Naive thymus-derived CD8-positive, alpha-beta T cell (primary cell): ENCODE measurements at regions not wholly inside any gene's neighbourhood (a gene's known extent, or its start where the extent isn't known, plus 50 kb on each side); places are given as distances from the start of the nearest gene placed in this dataset.
"Not testable (repeated sequence)": the region's sequence is repeated elsewhere in the genome, so short reads cannot be mapped to it uniquely, and the experiment has no call there.

ENCODE experiments used
- ATAC-seq, 2 donors: fragments of 150-1000 bp; cut with Tn5 transposase in 1 of 2; sonication (Bioruptor Pico), chemical (Tn5 transposase) in 1 of 2; 1 replicate in 1 of 2; 2 replicates in 1 of 2; pipeline ENCODE4 v1.10.0; 2021; ENCODE audit warnings: mild to moderate bottlenecking in 2 of 2, moderate library complexity in 2 of 2
- POLR2A ChIA-PET: fragments of 350-600 bp; sonication (Branson Sonifier 250); formaldehyde crosslinking; loops from one replicate; lab custom pipeline; 2021; ENCODE audit warnings: antibody characterized with exemption; lab: Charles Lee
- DNase-seq, 10 donors: peaks; one replicate each; pipeline versions ENCODE4 v3.0.0 to v3.0.0-alpha.2; 2020 to 2022
- H3K27ac Mint-ChIP-seq, 10 donors: one replicate each; pipeline ENCODE4 v1.8.0; 2020 to 2022; ENCODE audit warnings: mild to moderate bottlenecking in 10 of 10, mixed read lengths in 10 of 10, moderate library complexity in 4 of 10, inconsistent platforms in 1 of 10
- H3K27me3 Mint-ChIP-seq, 5 donors: one replicate each; pipeline ENCODE4 v1.8.0; 2021 to 2022; ENCODE audit warnings: mixed read lengths in 5 of 5
- H3K36me3 Mint-ChIP-seq, 3 donors: one replicate each; pipeline ENCODE4 v1.8.0; 2020 to 2022; ENCODE audit warnings: mixed read lengths in 3 of 3, mild to moderate bottlenecking in 2 of 3, inconsistent platforms in 1 of 3
- H3K4me1 Mint-ChIP-seq, 4 donors: one replicate each; pipeline ENCODE4 v1.8.0; 2021 to 2022; ENCODE audit warnings: mixed read lengths in 4 of 4
- H3K4me3 Mint-ChIP-seq, 10 donors: one replicate each; pipeline ENCODE4 v1.8.0; 2020 to 2022; ENCODE audit warnings: mild to moderate bottlenecking in 10 of 10, mixed read lengths in 10 of 10, moderate library complexity in 6 of 10, inconsistent platforms in 1 of 10
- H3K9me3 Mint-ChIP-seq, 9 donors: one replicate each; pipeline ENCODE4 v1.8.0; 2020 to 2022; ENCODE audit warnings: mixed read lengths in 9 of 9, mild to moderate bottlenecking in 3 of 9, inconsistent platforms in 1 of 9, moderate library complexity in 1 of 9

DNA sequence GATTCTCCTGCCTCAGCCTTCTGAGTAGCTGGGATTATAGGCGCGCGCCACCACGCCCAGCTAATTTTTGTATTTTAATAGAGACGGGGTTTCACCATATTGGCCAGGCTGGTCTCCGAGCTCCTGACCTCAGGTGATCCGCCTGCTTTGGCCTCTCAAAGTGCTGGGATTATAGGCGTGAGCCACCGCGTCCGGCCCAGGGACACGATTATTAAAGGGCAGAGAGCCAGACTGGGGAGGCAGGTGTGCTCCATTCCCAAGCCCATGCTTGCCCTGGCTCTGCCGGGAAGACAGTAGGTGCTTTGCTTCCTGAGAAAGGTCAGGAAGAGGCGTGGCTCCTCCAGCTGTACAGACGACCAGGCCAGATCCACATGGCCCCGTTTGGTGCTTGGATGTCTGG, 86.3 kb upstream of the SYT13 start:
- DNase-seq, H3K36me3 Mint-ChIP-seq, H3K9me3 Mint-ChIP-seq, H3K4me3 Mint-ChIP-seq, ATAC-seq, POLR2A ChIA-PET: not testable (repeated sequence)
- H3K27me3 Mint-ChIP-seq, result peaks cover 13 to 48% (median 33%) of the 10 kb centered on the region in 5 donors
- peaks cover 16 to 25% (median 21%) of the 10 kb centered on the region in 4 donors for H3K4me1 Mint-ChIP-seq
- peak overlapping the region in 1 of 10 donors; percentile 31 for H3K27ac Mint-ChIP-seq

DNA sequence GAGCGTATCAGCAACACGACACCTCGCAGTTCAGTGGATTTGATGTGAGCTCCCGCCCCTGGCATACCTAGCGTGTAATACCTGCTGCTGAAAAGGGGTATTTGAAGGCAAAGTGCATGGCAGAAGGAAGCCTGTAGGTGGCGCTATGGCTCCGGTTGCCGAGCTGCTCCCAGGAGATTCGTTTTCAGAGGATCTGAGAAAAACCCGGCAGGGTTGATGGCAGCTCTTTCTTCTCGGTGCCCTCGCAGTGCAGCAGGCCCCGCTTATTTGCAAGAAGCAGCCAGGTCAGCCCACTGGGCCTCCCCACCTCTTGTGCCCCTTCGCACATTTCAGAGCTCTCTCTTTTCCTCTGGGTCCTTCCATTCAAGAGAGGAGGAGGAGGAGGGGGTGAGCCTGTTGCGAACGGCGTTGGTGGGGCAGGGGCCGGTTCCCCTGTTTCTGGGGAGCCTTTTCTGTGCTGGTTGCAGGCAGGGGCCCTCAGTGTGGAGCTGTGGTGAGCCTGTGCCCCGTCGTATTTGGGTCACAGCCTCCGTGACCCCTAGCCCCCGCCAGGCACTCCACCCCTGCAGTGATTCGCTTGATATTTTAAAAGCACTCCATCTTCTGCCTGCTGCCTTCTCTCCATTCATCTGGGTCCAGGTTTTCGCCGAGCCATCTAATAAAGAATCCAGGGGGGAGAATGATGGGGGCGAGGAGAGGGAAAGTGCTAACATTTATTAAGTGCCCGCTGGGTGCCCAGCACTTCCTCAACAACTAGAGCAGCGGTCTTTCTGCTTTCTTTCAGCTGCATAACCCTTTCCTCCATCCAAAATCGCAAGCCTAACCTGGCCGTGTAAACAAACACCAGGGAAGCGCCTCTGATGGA, 85.3 kb upstream of the SYT13 start:
- H3K4me3 Mint-ChIP-seq, result peak overlapping the region in 8 of 10 donors; percentile 24 to 62 (median 49)
- POLR2A ChIA-PET, result no interaction called here
- DNase-seq (peak; percentile 36 to 71 (median 46)), ATAC-seq (peak; percentile 57 to 61)
- no peaks in the 10 kb centered on the region for H3K9me3 Mint-ChIP-seq
- no peaks in the 10 kb centered on the region for H3K36me3 Mint-ChIP-seq
- H3K27me3 Mint-ChIP-seq, result peaks cover 13 to 49% (median 33%) of the 10 kb centered on the region in 5 donors
- peaks cover 16 to 25% (median 21%) of the 10 kb centered on the region in 4 donors for H3K4me1 Mint-ChIP-seq
- peak overlapping the region in 4 of 10 donors; percentile 37 to 85 (median 67) for H3K27ac Mint-ChIP-seq

DNA sequence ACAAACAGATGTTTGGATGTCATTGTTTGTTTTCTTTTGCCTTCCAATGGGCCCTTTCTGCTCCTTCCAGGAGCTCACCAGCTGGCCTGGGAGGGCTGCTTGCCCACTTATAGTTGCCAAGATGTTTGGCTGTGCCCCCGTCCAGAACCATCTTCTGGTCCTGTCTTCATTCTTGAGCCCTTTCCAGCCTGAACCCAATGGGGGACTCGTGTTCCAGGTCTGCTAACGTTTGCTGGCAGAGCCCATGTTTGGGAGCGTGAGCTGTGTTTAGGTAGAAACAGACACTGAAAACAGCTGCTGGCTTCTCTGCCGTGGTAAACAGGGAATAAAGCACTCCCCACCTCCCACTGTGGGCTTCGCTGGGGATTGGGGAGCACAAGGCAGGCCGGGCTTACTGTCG, 83.2 kb upstream of the SYT13 start:
- Mint-ChIP-seq H3K36me3 (no peaks in the 10 kb centered on the region), H3K4me3 (no peak overlapping the region), H3K4me1 (peaks cover 6 to 13% (median 9%) of the 10 kb centered on the region in 4 donors), H3K27ac (no peak overlapping the region), H3K27me3 (peaks cover 18 to 68% (median 28%) of the 10 kb centered on the region in 5 donors), H3K9me3 (no peaks in the 10 kb centered on the region)
- POLR2A ChIA-PET, result no interaction called here
- DNase-seq (no peak), ATAC-seq (no peak)

DNA sequence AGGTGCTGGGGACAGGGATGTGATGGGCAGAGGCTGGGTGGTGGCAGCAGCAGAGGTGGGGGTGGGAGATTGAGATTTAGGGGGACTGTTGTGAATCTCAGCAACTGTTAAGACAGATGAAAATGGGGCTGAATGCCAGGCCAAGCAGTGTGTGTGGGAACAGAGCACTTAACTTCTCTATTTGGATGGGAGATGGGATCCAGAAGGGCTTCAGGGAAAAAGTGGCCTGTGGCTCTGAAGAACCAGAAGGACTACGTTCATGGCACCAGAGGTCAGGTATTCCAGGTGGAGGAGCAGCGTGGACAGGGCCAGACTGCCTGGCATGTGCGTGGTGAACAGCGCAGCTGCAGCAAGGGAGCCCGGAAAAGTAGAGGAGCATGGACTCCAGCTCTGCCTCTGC, 82.6 kb upstream of the SYT13 start:
- Mint-ChIP-seq H3K27ac (peak overlapping the region in 1 of 10 donors; percentile 21), H3K4me1 (peaks cover 6 to 10% (median 7%) of the 10 kb centered on the region in 4 donors), H3K9me3 (no peaks in the 10 kb centered on the region), H3K4me3 (no peak overlapping the region), H3K27me3 (peaks cover 18 to 74% (median 33%) of the 10 kb centered on the region in 5 donors), H3K36me3 (no peaks in the 10 kb centered on the region)
- no peak for DNase-seq
- ATAC-seq, result no peak
- POLR2A ChIA-PET, result no interaction called here

DNA sequence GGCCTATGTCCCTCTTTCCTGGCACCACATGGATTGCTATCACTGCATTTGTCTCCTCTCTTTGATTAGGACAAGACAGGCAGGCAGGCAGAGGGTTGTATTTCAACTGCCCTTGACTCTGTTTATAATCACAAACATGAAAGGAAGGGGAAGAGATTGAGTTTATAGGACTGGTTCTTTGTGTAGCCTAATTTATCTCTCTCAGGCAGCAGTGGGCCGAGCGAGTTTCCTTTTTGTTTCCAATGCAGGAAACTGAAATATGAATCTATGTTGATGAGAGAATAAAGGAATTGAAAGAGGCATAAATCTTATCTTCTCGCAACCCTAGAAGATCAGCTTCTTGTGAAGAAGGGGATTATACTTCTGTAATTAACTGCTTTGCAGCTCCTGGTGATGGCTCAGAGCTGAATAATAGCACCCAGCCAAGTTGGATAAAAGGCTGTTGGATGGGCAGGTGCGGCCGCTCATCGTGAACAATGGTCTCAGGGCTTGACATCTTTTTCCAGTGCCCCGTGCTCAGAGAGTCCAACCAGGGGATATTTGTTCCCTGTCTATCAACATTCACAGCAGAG, 80.6 kb upstream of the SYT13 start:
- Mint-ChIP-seq H3K27ac (no peak overlapping the region), H3K4me3 (no peak overlapping the region), H3K4me1 (peaks cover 5 to 8% (median 6%) of the 10 kb centered on the region in 4 donors), H3K36me3 (no peaks in the 10 kb centered on the region), H3K27me3 (peaks cover 18 to 68% (median 39%) of the 10 kb centered on the region in 5 donors), H3K9me3 (no peaks in the 10 kb centered on the region)
- DNase-seq, result no peak
- no peak for ATAC-seq
- POLR2A ChIA-PET, result no interaction called here

DNA sequence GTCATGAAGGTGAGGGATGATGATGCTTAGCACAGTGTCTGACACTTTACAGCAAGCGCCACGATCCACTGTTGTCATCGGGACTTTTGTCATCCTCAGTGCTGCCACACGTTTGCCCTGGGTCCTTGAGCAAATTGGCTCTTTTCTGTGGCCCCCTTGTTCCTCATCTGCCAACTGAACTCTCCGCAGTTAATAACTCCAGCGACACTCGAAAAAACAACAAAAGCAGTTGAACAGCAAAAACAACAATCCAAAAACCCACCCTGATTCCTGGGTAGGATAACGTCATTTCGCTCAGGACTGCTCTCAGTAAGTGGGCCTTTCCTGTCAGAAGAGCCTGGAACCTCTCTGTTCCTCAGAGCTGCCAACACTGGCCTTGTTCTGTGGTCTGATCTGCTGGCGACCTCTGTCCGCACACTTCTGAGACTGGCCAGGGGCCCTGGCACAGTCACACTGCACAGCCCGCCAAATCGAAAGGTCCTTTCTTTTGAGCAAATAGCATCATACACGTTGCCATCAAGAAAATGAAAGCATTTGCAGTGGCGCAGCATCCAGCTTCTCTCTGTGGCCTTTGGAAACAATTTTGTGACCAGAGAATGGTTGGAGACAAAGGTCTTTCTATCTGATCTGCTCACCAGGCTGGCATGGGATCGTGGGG, 79.9 kb upstream of the SYT13 start:
- H3K36me3 Mint-ChIP-seq, result no peaks in the 10 kb centered on the region
- POLR2A ChIA-PET, result no interaction called here

DNA sequence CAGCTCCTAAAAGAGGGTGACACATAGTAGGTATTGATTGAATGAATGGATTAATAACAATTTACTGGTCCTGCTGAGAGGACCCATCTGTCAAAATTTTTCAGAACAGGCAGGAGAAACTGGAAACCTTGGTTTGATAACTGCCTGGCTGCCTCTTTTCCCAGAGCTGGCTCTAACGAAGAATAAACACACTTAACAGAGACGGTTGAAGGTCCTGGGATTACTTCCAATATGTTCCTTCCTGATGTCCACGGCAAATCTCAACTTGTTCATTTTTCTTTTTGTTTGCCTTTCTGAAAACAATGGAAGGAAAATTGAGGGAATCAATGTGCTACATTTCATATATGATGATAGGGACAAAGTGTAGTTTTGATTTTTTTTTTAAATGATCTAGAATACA, 76.5 kb upstream of the SYT13 start:
- no peak overlapping the region for H3K4me3 Mint-ChIP-seq
- H3K27me3 Mint-ChIP-seq, result peaks cover 7 to 33% (median 11%) of the 10 kb centered on the region in 5 donors
- ATAC-seq, result no peak
- H3K27ac Mint-ChIP-seq, result peak overlapping the region in 1 of 10 donors; percentile 34
- no peak for DNase-seq
- POLR2A ChIA-PET, result no interaction called here
- H3K4me1 Mint-ChIP-seq, result peaks cover 0 to 5% (median under 1%) of the 10 kb centered on the region in 4 donors
- H3K36me3 Mint-ChIP-seq, result no peaks in the 10 kb centered on the region
- no peaks in the 10 kb centered on the region for H3K9me3 Mint-ChIP-seq

More for the DNA sequence above, 79.9 kb upstream of the SYT13 start:
- peaks cover 2 to 7% (median 3%) of the 10 kb centered on the region in 4 donors for H3K4me1 Mint-ChIP-seq
- no peaks in the 10 kb centered on the region for H3K9me3 Mint-ChIP-seq
- no peak for DNase-seq
- no peak overlapping the region for H3K4me3 Mint-ChIP-seq
- peaks cover 17 to 62% (median 38%) of the 10 kb centered on the region in 5 donors for H3K27me3 Mint-ChIP-seq
- peak overlapping the region in 2 of 10 donors; percentile 2 to 4 for H3K27ac Mint-ChIP-seq
- ATAC-seq, result no peak

DNA sequence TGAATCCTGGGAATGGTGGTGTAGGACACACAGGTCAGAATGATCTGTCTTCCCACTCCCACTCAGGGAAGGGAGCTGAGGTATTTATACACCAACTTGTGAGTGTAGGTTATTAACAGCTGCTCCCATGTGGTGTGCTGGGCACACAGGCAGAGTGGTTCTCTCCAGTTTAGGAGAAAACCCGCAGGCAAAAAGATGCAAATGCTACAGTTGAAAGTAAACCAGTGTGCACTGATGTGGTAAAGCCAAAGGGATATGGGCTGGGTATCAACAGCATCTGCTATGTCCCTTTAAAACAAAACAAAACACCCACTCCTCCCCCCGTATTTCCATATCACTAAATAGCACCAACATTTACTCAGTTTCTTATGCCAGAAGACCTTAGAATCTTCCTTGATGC, 75.4 kb upstream of the SYT13 start:
- no peak overlapping the region for H3K4me3 Mint-ChIP-seq
- peaks cover 4 to 8% (median 6%) of the 10 kb centered on the region in 4 donors for H3K4me1 Mint-ChIP-seq
- H3K9me3 Mint-ChIP-seq, result no peaks in the 10 kb centered on the region
- no peaks in the 10 kb centered on the region for H3K36me3 Mint-ChIP-seq
- ATAC-seq (no peak), DNase-seq (no peak)
- POLR2A ChIA-PET, result interaction anchor here (0.6 kb wide), 1 partner anchor 801 kb away, joined by 3 read pairs; no protein-coding TSS in a partner anchor
- peak overlapping the region in 1 of 10 donors; percentile 35 for H3K27ac Mint-ChIP-seq
- peaks cover 6 to 27% (median 11%) of the 10 kb centered on the region in 5 donors for H3K27me3 Mint-ChIP-seq

DNA sequence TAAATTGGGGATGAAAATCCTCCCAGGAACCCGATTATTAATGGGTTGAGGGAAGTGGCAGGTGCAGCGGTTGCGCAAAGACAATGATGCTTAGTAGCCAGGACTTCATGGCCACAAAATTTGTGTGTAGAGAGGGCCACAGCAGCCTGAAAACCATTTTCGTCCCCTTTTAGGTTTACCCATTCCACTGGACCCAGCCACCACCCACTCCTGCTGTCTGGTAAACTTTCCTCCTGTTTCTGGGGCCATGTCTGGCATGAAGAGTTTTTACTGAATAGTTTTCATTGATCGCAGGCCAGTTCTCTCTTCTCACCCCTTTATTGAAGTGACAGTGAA, 69.5 kb upstream of the SYT13 start:
- POLR2A ChIA-PET, result no interaction called here
- Mint-ChIP-seq H3K4me1 (peaks cover 11 to 24% (median 19%) of the 10 kb centered on the region in 4 donors), H3K9me3 (peaks cover 0 to 4% (median 0%) of the 10 kb centered on the region in 9 donors), H3K27me3 (peaks cover 0 to 17% (median 4%) of the 10 kb centered on the region in 5 donors), H3K36me3 (peaks cover 0 to 4% (median 2%) of the 10 kb centered on the region in 3 donors), H3K4me3 (peak overlapping the region; percentile 71 to 90 (median 84)), H3K27ac (peak overlapping the region; percentile 46 to 93 (median 90))
- ATAC-seq, result peak; percentile 12 to 19
- DNase-seq, result no peak

DNA sequence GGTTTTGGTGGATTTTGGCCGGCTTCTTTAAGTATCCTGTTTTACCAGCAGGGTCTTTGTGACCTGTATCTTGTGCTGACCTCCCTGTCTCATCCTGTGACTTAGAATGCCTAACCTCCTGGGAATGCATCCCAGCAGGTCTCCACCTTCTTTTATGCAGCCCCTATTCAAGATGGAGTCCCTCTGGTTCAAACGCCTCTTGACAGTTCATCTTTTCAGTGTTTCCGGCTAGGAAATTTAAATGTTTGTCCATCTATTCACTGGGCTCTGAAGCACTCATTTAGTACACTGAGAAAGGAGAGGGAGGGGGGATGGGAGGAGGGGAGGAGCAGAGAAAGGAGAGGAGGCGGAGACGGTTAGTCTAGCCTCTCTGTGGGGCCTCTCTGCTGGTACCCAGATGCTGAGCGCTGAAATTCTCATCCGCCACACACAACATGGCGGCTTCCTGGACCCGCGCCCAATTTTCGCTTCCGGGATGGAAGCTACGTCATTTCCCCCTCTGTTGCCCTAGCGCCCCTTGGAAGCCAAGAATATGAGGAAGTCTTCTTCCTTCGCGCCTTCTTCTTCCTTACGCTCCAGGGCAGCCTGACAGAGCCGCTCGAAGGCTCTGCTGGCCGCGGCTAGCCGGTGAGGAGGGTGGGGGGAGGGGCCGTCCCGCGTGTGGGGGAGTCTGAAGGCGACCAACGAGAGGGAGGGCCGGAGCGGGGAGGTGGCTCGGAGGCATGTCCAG, 69.0 kb upstream of the SYT13 start:
- peaks cover 0 to 17% (median 7%) of the 10 kb centered on the region in 5 donors for H3K27me3 Mint-ChIP-seq
- peak; percentile 81 to 94 (median 88) for DNase-seq
- peaks cover 0 to 4% (median 2%) of the 10 kb centered on the region in 3 donors for H3K36me3 Mint-ChIP-seq
- peak overlapping the region; percentile 46 to 93 (median 90) for H3K27ac Mint-ChIP-seq
- H3K4me1 Mint-ChIP-seq, result peaks cover 11 to 24% (median 19%) of the 10 kb centered on the region in 4 donors
- ATAC-seq, result peak; percentile 96
- peaks cover 0 to 4% (median 0%) of the 10 kb centered on the region in 9 donors for H3K9me3 Mint-ChIP-seq
- POLR2A ChIA-PET, result interaction anchor here (0.9 kb wide), 2 partner anchors 208 to 1997 kb away, joined by 3 to 4 read pairs; partner anchors contain the start of gene TTC17
- peak overlapping the region; percentile 71 to 90 (median 84) for H3K4me3 Mint-ChIP-seq

DNA sequence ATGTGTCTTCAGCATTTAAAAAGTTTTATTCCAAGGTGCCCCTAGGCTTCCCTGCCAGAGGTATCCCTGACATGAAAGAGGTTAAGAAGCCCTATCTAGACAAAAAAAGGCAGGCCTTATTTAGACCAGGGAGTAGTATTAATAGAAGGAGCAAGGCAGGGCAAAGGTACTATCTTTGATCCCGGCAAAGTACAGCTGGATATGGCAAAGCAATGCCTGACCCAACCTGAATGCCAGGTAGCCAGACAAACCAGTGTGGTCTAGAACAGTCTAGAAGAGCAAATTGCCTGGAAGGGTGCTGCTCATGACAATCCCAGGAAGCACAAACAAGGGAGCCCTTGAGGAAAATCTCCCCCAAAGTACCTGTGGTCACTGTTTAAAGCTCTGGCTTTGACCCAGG, 62.6 kb upstream of the SYT13 start:
- Mint-ChIP-seq H3K4me1 (no peaks in the 10 kb centered on the region), H3K9me3 (no peaks in the 10 kb centered on the region), H3K4me3 (no peak overlapping the region), H3K27me3 (peaks cover 0 to 23% (median 14%) of the 10 kb centered on the region in 5 donors), H3K27ac (no peak overlapping the region), H3K36me3 (peaks cover 0 to 2% (median under 1%) of the 10 kb centered on the region in 3 donors)
- no peak for ATAC-seq
- POLR2A ChIA-PET, result no interaction called here
- DNase-seq, result no peak
